Erythroblast (primary cell): ENCODE measurements at regions not wholly inside any gene's neighbourhood (a gene's known extent, or its start where the extent isn't known, plus 50 kb on each side); places are given as distances from the start of the nearest gene placed in this dataset.

Experiments used
- GATA1 ChIP-seq: IDR thresholded peaks from 2 replicates; pipeline ENCODE4 v1.6.1; 2011; ENCODE audit warnings: low read depth, mild to moderate bottlenecking, control low read depth, low read length, moderate library complexity
- POLR2A ChIP-seq: IDR thresholded peaks from 2 replicates; pipeline ENCODE4 v1.6.1; 2011; ENCODE audit warnings: mild to moderate bottlenecking, low read length

DNA sequence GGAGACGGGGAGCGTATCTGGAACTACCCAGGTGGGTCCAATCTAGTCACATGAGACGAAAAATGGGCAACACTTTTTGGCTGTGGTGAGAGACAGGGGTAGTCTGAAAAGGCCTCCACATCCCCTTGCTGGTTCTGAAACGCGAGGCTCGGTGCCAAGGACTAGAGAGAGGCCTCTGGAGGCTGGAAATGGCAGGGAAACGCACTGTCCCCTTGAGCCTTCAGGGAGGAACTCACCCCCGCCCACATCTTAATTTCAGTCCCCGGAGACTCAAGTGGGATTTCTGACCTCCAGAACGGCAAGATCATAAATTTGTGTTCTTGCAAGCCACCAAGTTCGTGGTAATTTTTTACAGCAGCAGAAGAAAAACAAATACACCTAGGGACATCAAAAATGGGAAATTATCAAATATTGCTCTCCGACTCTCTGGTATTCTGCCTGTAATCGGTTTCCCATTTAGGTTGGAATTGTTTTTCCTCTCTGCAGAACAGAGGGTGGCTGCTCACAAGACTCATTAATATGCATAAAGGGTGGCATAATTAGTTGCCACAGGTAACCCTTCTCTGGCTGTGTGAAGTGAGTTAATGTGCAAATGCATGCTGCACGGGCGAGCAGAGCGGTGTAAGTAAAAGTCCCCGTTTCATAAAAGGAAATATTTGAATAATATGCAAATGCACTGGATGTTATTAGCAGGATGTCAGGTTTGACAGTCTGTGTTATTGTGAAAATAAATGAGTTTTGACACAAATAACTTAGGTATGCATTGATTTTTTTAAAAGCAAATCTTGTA is 185.7 kb downstream of the ARRDC4 start:
- TF ChIP-seq POLR2A (no peak), GATA1 (no peak)
